Progenitor cell of endocrine pancreas (in vitro differentiated cells): ENCODE measurements at regions not wholly inside any gene's neighbourhood (a gene's known extent, or its start where the extent isn't known, plus 50 kb on each side); places are given as distances from the start of the nearest gene placed in this dataset.

Experiments
- DNase-seq: peaks from one replicate; pipeline ENCODE4 v3.0.0; 2021; ENCODE audit warnings: low spot score; ENCODE audit not compliant: unreplicated experiment
- H3K27ac Mint-ChIP-seq: 2 replicates; pipeline ENCODE4 v1.8.0; 2021; ENCODE audit warnings: mild to moderate bottlenecking, moderate library complexity, mixed read lengths
- H3K27me3 Mint-ChIP-seq: 2 replicates; pipeline ENCODE4 v1.8.0; 2021; ENCODE audit warnings: mixed read lengths
- H3K36me3 Mint-ChIP-seq: 2 replicates; pipeline ENCODE4 v1.8.0; 2022; ENCODE audit warnings: mixed read lengths; ENCODE audit not compliant: insufficient read depth
- H3K4me1 Mint-ChIP-seq: 2 replicates; pipeline ENCODE4 v1.8.0; 2021; ENCODE audit warnings: low read depth, mixed read lengths
- H3K4me3 Mint-ChIP-seq: 2 replicates; pipeline ENCODE4 v1.8.0; 2021; ENCODE audit warnings: low read depth, mild to moderate bottlenecking, moderate library complexity, mixed read lengths
- H3K9me3 Mint-ChIP-seq: 2 replicates; pipeline ENCODE4 v1.8.0; 2021; ENCODE audit warnings: low read depth, mixed read lengths
- TF ChIP-seq, protein P1 (sequence below): fragments of 200-600 bp; sonication (generic); IDR thresholded peaks from one replicate; pipeline ENCODE4 v1.5.0; 2021; ENCODE audit warnings: antibody characterized with exemption, mild to moderate bottlenecking; ENCODE audit not compliant: unreplicated experiment

DNA sequence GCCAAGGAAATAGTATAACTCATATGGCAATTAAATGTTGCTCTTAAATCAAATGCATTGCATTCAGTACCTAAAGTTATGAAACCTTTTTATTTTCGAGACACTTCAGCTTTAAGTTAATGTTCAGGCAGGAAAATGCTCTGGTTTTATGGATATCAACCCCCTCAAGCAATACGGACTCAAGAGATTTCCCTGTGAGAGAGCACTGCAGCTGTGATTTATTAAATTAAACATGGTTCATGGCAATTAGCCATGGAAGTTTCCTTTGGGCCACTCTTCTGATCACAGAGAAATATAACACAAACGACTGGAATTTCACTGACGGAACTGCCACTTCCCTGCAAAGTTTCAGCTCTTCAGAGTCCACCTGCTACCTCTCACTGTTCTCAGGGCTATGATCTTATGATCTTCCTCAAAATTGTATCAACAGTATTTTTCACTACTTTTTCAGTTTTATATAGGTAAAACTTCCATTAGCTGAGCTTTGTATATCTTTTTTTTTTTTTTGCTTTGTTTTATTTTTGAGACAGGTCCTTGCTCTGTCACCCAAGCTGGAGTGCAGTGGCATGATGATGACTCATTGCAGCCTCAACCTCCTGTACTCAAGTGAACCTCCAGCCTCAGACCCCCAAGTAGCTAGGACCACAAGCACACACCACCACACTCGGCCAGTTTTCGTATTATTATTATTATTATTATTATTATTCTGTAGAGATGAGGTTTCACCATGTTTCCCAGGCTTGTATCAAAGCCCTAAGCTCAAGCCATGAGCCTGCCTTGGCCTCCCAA, 923.1 kb upstream of the TMPRSS15 start:
- Mint-ChIP-seq H3K4me1 (no peaks in the 10 kb centered on the region), H3K9me3 (peaks cover 3% of the 10 kb centered on the region), H3K27ac (no peak overlapping the region), H3K36me3 (no peaks in the 10 kb centered on the region), H3K4me3 (no peak overlapping the region), H3K27me3 (no peaks in the 10 kb centered on the region)
- DNase-seq = no peak
- TF ChIP-seq, protein P1, sequence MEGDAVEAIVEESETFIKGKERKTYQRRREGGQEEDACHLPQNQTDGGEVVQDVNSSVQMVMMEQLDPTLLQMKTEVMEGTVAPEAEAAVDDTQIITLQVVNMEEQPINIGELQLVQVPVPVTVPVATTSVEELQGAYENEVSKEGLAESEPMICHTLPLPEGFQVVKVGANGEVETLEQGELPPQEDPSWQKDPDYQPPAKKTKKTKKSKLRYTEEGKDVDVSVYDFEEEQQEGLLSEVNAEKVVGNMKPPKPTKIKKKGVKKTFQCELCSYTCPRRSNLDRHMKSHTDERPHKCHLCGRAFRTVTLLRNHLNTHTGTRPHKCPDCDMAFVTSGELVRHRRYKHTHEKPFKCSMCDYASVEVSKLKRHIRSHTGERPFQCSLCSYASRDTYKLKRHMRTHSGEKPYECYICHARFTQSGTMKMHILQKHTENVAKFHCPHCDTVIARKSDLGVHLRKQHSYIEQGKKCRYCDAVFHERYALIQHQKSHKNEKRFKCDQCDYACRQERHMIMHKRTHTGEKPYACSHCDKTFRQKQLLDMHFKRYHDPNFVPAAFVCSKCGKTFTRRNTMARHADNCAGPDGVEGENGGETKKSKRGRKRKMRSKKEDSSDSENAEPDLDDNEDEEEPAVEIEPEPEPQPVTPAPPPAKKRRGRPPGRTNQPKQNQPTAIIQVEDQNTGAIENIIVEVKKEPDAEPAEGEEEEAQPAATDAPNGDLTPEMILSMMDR = no peak

DNA sequence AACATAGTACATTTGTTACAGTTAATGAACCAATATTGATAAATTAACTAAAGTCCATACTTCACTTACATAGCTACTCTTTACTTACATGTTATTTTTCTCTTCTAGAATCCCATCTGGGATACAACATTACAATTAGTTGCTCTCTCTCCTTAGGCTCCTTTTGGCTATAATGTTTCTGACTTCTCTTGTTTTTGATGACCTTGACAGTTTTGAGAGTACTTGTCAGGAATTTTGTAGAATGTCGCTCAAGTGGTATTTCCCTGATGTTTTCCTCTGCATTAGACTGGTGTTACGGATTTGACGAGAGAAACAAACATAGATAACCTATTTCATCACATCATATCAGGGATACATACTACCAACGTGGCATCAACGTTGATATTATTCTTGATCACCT, 925.4 kb upstream of the TMPRSS15 start:
- TF ChIP-seq, protein P1 = no peak
- Mint-ChIP-seq H3K4me3 (no peak overlapping the region), H3K36me3 (no peaks in the 10 kb centered on the region), H3K4me1 (no peaks in the 10 kb centered on the region), H3K27ac (no peak overlapping the region), H3K27me3 (no peaks in the 10 kb centered on the region), H3K9me3 (peaks cover 11% of the 10 kb centered on the region)
- no peak for DNase-seq

DNA sequence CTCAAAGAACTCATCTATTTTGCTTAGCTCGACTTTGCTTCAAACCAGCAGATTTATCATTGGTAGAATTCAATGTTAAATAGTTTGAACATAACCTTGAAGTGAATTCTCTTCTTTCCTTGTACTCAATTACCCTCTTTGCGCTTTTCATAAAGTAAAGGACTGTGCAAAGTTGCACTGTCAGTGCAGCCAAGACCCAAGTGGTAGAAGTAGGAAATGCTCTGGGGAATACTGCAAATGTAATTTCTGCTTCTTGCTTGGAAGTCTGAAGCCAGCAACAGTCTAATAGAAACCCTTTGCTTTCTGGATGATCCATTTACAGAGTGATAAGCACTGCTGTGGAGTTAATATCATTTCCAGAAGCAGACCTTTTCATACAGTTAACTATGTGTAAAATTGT, 936.7 kb upstream of the TMPRSS15 start:
- no peak overlapping the region for H3K4me3 Mint-ChIP-seq
- H3K27me3 Mint-ChIP-seq = no peaks in the 10 kb centered on the region
- TF ChIP-seq, protein P1 = peak; percentile 22
- no peaks in the 10 kb centered on the region for H3K9me3 Mint-ChIP-seq
- no peak for DNase-seq
- H3K27ac Mint-ChIP-seq = no peak overlapping the region
- no peaks in the 10 kb centered on the region for H3K36me3 Mint-ChIP-seq
- no peaks in the 10 kb centered on the region for H3K4me1 Mint-ChIP-seq

DNA sequence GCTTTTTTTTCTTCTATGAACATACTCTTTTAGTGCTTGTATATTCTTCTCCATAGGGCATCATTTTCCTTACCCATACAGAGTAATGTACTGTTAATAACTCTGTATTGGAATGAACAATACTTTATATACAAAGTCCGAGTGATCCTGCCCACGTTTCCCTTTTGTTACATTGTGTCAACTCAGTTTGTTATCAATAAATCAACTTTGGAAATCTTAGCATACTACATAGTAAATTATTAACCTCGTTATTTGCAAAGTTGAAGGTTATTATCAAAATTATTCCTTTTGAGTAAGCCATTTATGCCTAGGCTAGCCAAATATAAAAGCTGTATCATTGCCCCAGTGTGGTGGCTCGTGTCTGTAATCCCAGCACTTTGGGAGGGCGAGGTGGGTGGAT, 937.4 kb upstream of the TMPRSS15 start:
- H3K27me3 Mint-ChIP-seq = no peaks in the 10 kb centered on the region
- no peaks in the 10 kb centered on the region for H3K36me3 Mint-ChIP-seq
- H3K27ac Mint-ChIP-seq = no peak overlapping the region
- H3K9me3 Mint-ChIP-seq = no peaks in the 10 kb centered on the region
- DNase-seq = no peak
- H3K4me3 Mint-ChIP-seq = no peak overlapping the region
- TF ChIP-seq, protein P1 = no peak
- no peaks in the 10 kb centered on the region for H3K4me1 Mint-ChIP-seq

DNA sequence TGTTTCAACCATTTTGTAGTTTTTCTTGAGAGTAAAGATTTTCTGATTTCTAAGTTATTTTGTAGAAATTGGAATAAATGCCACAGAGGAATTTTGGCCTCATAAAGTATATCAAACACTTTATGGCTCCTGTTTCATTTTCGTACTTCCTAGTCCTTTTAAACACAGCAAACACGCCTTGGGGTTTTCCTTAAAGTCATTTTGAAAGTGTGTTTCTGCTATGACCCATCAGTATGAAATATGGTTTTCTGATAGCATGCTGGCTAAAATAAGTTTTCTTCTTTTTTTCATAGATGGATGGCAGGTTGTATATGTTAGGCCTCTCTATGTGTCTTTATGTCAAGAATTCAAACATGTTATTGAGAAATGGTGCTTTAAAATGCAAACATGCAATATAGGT, 940.1 kb upstream of the TMPRSS15 start:
- H3K9me3 Mint-ChIP-seq = no peaks in the 10 kb centered on the region

More for the DNA sequence above, 940.1 kb upstream of the TMPRSS15 start:
- Mint-ChIP-seq H3K27ac (no peak overlapping the region), H3K4me1 (no peaks in the 10 kb centered on the region), H3K27me3 (no peaks in the 10 kb centered on the region), H3K36me3 (no peaks in the 10 kb centered on the region), H3K4me3 (no peak overlapping the region)
- DNase-seq = no peak
- TF ChIP-seq, protein P1 = no peak
